Gastrocnemius medialis (tissue), 4 donors: ENCODE measurements at regions not wholly inside any gene's neighbourhood (a gene's known extent, or its start where the extent isn't known, plus 50 kb on each side); places are given as distances from the start of the nearest gene placed in this dataset.

Experiments
- ATAC-seq, 2 donors: fragments of 150-250 bp; one replicate each; pipeline ENCODE4 v1.9.1; 2016
- DNase-seq, 2 donors: peaks; one replicate each; pipeline ENCODE4 v3.0.0-alpha.2; 2019
- H3K27ac ChIP-seq, 4 donors: fragments of 200-600 bp; sonication (generic); 1 replicate in 1 of 4; 2 replicates in 3 of 4; pipeline ENCODE4 v1.5.1; 2016 to 2018; ENCODE audit warnings: mild to moderate bottlenecking in 2 of 4, moderate library complexity in 1 of 4
- H3K27me3 ChIP-seq, 3 donors: fragments of 200-600 bp; sonication (generic) in 2 of 3; 1 replicate in 1 of 3; 2 replicates in 2 of 3; pipeline versions ENCODE4 v1.5.1 to v1.6.0; 2016 to 2019; ENCODE audit warnings: mild to moderate bottlenecking in 1 of 3, moderate library complexity in 1 of 3
- H3K36me3 ChIP-seq, 2 donors: fragments of 200-600 bp; sonication (generic) in 1 of 2; one replicate each; pipeline ENCODE4 v1.5.1; 2017 to 2018
- H3K4me1 ChIP-seq, 2 donors: fragments of 200-600 bp; sonication (generic) in 1 of 2; one replicate each; pipeline ENCODE4 v1.5.1; 2016 to 2017; ENCODE audit warnings: mild to moderate bottlenecking in 2 of 2
- H3K4me3 ChIP-seq, 4 donors: fragments of 200-600 bp; sonication (generic) in 3 of 4; 1 replicate in 1 of 4; 2 replicates in 3 of 4; pipeline ENCODE4 v1.5.1; 2016 to 2019; ENCODE audit warnings: mild to moderate bottlenecking in 2 of 4
- H3K9me3 ChIP-seq, 3 donors: fragments of 200-600 bp; sonication (generic) in 2 of 3; 1 replicate in 1 of 3; 2 replicates in 2 of 3; pipeline ENCODE4 v1.5.1; 2016 to 2019
- POLR2A ChIP-seq, 2 donors: fragments of 450-650 bp; IDR thresholded peaks; one replicate each; pipeline ENCODE4 v1.6.1; 2017; ENCODE audit warnings: antibody characterized with exemption in 2 of 2, mild to moderate bottlenecking in 2 of 2, moderate library complexity in 2 of 2
- in situ Hi-C, 4 donors: fragments of 200-750 bp; cut with MboI; loops; one replicate each; pipeline versions ENCODE4 v1.15.0 to v1.8.0; 2017; ENCODE audit warnings: low sequenced_read_pairs in 4 of 4
- intact Hi-C: fragments of 100-400 bp; cut with DNase I; formaldehyde crosslinking; loops from one replicate; pipeline ENCODE4 v1.15.1; 2023; ENCODE audit warnings: low total_unique reads
- TF ChIP-seq, protein P1 (sequence below), 5 experiments: fragments of 450-650 bp in 3 of 5; fragments of 200-600 bp in 2 of 5; sonication (generic) in 2 of 5; IDR thresholded peaks in 4 of 5; conservative IDR thresholded peaks in 1 of 5; 1 replicate in 4 of 5; 2 replicates in 1 of 5; pipeline ENCODE4 v1.5.1; 2016 to 2019; ENCODE audit warnings: antibody characterized with exemption in 5 of 5, mild to moderate bottlenecking in 3 of 5, moderate library complexity in 3 of 5

DNA sequence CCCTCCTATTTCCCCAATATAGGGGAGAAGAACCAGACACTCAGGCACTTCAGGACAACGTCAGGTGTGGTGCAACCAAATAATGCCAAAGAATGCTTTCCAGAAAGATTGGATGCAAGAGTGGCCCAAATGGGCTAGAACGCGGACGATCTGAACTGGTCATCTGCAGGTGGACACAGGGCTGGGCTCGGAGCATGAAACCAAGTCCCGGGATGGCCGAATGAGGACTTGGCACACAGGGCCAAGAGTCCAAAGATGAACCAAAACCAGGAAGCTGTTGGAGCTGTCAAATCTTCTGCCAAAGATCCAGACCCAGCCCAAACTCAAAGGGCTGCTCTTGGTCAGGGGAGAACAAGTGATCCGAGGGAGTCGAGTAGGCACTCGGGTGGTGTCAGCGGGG is 143.9 kb upstream of the ARID1B start:
- Histone ChIP-seq H3K27me3 (no peaks in the 10 kb centered on the region), H3K4me3 (no peak overlapping the region), H3K36me3 (no peaks in the 10 kb centered on the region), H3K27ac (no peak overlapping the region), H3K4me1 (peaks cover 0 to 9% of the 10 kb centered on the region in 2 donors), H3K9me3 (no peaks in the 10 kb centered on the region)
- TF ChIP-seq POLR2A (IDR thresholded peaks at IDR 0.05): no peak
- TF ChIP-seq, protein P1, sequence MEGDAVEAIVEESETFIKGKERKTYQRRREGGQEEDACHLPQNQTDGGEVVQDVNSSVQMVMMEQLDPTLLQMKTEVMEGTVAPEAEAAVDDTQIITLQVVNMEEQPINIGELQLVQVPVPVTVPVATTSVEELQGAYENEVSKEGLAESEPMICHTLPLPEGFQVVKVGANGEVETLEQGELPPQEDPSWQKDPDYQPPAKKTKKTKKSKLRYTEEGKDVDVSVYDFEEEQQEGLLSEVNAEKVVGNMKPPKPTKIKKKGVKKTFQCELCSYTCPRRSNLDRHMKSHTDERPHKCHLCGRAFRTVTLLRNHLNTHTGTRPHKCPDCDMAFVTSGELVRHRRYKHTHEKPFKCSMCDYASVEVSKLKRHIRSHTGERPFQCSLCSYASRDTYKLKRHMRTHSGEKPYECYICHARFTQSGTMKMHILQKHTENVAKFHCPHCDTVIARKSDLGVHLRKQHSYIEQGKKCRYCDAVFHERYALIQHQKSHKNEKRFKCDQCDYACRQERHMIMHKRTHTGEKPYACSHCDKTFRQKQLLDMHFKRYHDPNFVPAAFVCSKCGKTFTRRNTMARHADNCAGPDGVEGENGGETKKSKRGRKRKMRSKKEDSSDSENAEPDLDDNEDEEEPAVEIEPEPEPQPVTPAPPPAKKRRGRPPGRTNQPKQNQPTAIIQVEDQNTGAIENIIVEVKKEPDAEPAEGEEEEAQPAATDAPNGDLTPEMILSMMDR (IDR thresholded peaks at IDR 0.05 in 4 of 5, conservative IDR thresholded peaks at IDR 0.05 in 1 of 5): no peak
- no peak for ATAC-seq
- in situ Hi-C loops (no loop called here), intact Hi-C loops (no loop called here)
- DNase-seq: no peak

DNA sequence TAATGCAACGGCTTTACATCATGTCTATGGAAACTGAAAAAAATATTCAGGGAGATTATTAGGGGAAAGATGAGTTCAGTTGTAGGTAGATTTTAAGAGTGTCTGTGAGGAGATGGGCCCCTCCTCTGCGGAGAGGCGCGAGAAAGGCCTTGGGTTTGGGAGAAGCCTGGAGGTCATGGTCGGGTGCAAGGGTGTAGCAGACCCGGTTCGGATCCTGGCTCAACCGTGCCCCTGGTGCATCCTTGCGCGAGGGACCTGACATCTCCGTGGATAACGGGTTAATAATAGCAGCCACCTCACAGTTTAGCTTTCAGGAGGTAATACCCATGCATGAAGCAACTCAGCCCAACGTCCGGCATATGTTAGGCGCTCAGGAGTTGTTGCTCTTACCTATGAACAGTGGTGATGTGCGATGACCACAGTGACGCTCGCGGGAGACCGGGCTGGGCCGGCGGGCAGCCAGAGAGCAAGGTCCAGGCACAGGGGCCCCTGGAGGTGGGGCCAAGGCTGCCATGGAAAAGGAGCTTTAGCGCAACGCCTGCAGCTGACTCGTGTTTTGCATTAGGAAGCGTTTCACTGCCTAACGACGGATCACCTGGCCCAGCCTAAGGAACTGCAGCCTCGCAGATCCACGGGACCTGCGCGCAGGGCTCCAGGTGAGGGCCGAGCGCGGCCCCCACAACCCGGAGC is 146.4 kb upstream of the ARID1B start:
- intact Hi-C loops (no loop called here), in situ Hi-C loops (no loop called here)
- DNase-seq (no peak), ATAC-seq (no peak)
- TF ChIP-seq, protein P1 (IDR thresholded peaks at IDR 0.05 in 4 of 5, conservative IDR thresholded peaks at IDR 0.05 in 1 of 5): no peak
- no peak for TF ChIP-seq POLR2A (IDR thresholded peaks at IDR 0.05)
- H3K9me3 ChIP-seq: no peaks in the 10 kb centered on the region
- no peak overlapping the region for H3K4me3 ChIP-seq
- peaks cover 0 to 9% of the 10 kb centered on the region in 2 donors for H3K4me1 ChIP-seq
- H3K36me3 ChIP-seq: no peaks in the 10 kb centered on the region
- H3K27me3 ChIP-seq: no peaks in the 10 kb centered on the region
- no peak overlapping the region for H3K27ac ChIP-seq

DNA sequence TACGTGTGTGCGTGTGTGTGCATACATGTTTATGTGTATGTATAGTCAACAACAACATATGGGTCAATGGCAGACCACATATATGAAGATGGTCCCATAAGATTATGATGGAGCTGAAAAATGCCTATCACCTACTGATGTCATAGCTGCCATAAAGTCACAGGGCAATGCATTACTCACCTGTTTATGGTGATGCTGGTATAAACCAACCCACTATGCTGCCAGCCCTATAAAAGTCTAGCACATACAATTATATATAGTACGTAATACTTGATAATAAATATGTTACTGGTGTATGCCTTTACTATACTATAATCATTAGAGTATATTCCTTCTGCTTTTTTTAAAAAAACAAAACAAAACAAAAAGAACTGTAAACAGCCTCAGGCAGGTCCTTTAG is 148.4 kb upstream of the ARID1B start:
- Histone ChIP-seq H3K36me3 (no peaks in the 10 kb centered on the region), H3K27me3 (no peaks in the 10 kb centered on the region), H3K27ac (no peak overlapping the region), H3K9me3 (no peaks in the 10 kb centered on the region), H3K4me3 (no peak overlapping the region), H3K4me1 (no peaks in the 10 kb centered on the region)
- no peak for DNase-seq
- intact Hi-C loops: no loop called here
- in situ Hi-C loops: no loop called here
- no peak for ATAC-seq
- TF ChIP-seq POLR2A (IDR thresholded peaks at IDR 0.05): no peak
- TF ChIP-seq, protein P1 (IDR thresholded peaks at IDR 0.05 in 4 of 5, conservative IDR thresholded peaks at IDR 0.05 in 1 of 5): no peak

DNA sequence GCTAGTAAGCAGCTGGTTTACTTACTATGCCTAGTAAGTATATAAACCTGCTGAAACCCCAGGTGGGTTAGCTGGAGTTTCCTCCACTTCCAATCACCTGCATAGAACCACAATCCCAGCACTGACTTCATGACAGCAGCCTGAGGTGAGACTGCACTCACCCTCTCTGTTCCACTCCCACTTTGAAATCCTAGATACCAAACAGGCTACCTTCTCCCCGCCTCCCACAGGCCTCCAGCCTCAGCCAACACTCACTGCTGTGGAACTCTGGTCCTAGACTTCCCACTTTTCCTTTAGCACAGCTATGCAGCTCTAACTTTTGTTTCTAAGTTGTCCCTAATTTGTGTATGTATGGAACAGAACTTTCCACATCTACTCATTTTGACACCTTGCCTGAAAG is 149.7 kb upstream of the ARID1B start:
- TF ChIP-seq, protein P1 (IDR thresholded peaks at IDR 0.05 in 4 of 5, conservative IDR thresholded peaks at IDR 0.05 in 1 of 5): no peak
- TF ChIP-seq POLR2A (IDR thresholded peaks at IDR 0.05): no peak
- H3K27ac ChIP-seq: no peak overlapping the region
- no peak for DNase-seq
- H3K27me3 ChIP-seq: no peaks in the 10 kb centered on the region
- no peaks in the 10 kb centered on the region for H3K4me1 ChIP-seq
- H3K4me3 ChIP-seq: no peak overlapping the region
- in situ Hi-C loops: no loop called here
- no peaks in the 10 kb centered on the region for H3K36me3 ChIP-seq
- no peak for ATAC-seq
- H3K9me3 ChIP-seq: no peaks in the 10 kb centered on the region
- intact Hi-C loops: no loop called here

DNA sequence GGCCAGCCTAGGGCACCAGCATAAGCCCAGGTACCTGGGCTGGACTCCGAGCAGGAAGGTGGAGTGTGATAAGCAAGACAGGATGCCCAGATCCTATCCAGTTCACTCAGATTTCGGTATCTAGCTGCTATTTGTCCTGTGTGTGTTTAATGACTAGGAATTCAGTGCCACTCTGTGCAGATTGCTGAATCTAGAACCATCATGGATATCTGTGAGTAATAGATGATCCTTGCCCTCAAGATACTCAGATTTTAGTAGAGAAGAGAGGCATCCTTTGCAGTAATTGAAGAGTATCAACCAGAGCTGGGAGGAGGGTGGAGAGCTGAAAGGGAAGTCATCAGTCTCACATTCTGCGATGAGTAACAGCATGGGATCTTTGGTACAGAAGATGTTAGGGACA is 155.0 kb upstream of the ARID1B start:
- TF ChIP-seq POLR2A (IDR thresholded peaks at IDR 0.05): no peak
- in situ Hi-C loops (no loop called here), intact Hi-C loops (no loop called here)
- ATAC-seq: no peak
- DNase-seq: no peak
- H3K4me3 ChIP-seq: no peak overlapping the region
- H3K4me1 ChIP-seq: no peaks in the 10 kb centered on the region
- no peaks in the 10 kb centered on the region for H3K27me3 ChIP-seq
- H3K27ac ChIP-seq: no peak overlapping the region
- no peaks in the 10 kb centered on the region for H3K36me3 ChIP-seq
- H3K9me3 ChIP-seq: no peaks in the 10 kb centered on the region
